Activated CD4-positive, alpha-beta T cell treated with anti-CD3 and anti-CD28 coated beads, Interleukin-2, amount 10 ng/mL, durations not matched to agents 7 days and 5 days (primary cell): ENCODE measurements at regions not wholly inside any gene's neighbourhood (a gene's known extent, or its start where the extent isn't known, plus 50 kb on each side); places are given as distances from the start of the nearest gene placed in this dataset.

Experiments used
- CTCF ChIA-PET: fragments of 350-600 bp; sonication (Branson Sonifier 250); formaldehyde crosslinking; loops from one replicate; lab custom pipeline; 2021; ENCODE audit warnings: antibody characterized with exemption; lab: Charles Lee
- POLR2A ChIA-PET: fragments of 350-600 bp; sonication (Branson Sonifier 250); formaldehyde crosslinking; loops from one replicate; lab custom pipeline; 2021; ENCODE audit warnings: antibody characterized with exemption; lab: Charles Lee
- DNase-seq: peaks from one replicate; pipeline ENCODE4 v3.0.0-alpha.2; 2020
- H3K27ac Mint-ChIP-seq: one replicate; pipeline ENCODE4 v1.8.0; 2021; ENCODE audit warnings: mild to moderate bottlenecking, moderate library complexity, mixed read lengths
- H3K27me3 Mint-ChIP-seq: one replicate; pipeline ENCODE4 v1.8.0; 2021; ENCODE audit warnings: mixed read lengths
- H3K36me3 Mint-ChIP-seq: one replicate; pipeline ENCODE4 v1.8.0; 2021; ENCODE audit warnings: low read depth, mixed read lengths
- H3K4me1 Mint-ChIP-seq: one replicate; pipeline ENCODE4 v1.8.0; 2021; ENCODE audit warnings: mixed read lengths
- H3K4me3 Mint-ChIP-seq: one replicate; pipeline ENCODE4 v1.8.0; 2021; ENCODE audit warnings: mild to moderate bottlenecking, moderate library complexity, mixed read lengths
- H3K9me3 Mint-ChIP-seq: one replicate; pipeline ENCODE4 v1.8.0; 2021; ENCODE audit warnings: mixed read lengths

DNA sequence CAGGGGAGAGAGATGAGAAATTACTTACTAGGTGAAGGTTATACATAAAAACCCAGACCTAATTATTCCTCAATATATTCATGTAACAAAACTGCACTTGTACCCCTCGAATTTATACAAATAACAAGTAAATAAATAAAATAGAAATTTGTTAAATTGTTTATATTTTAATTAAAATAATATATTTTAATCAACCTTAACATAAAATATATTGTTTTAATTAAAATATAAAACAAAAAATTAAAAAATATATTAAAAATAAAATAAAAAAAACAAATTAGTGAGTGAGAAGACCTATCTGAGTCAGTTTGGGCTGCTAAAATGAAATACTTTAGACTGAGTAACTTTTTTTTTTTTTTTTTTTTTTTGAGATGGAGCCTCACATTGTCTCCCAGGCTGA lies 87.4 kb upstream of the PCDH7 start:
- ChIA-PET CTCF (no interaction called here), POLR2A (no interaction called here)
- no peaks in the 10 kb centered on the region for H3K27me3 Mint-ChIP-seq
- H3K36me3 Mint-ChIP-seq = no peaks in the 10 kb centered on the region
- no peak overlapping the region for H3K4me3 Mint-ChIP-seq
- DNase-seq = no peak
- H3K27ac Mint-ChIP-seq = no peak overlapping the region
- no peaks in the 10 kb centered on the region for H3K4me1 Mint-ChIP-seq
- peaks cover 3% of the 10 kb centered on the region for H3K9me3 Mint-ChIP-seq

DNA sequence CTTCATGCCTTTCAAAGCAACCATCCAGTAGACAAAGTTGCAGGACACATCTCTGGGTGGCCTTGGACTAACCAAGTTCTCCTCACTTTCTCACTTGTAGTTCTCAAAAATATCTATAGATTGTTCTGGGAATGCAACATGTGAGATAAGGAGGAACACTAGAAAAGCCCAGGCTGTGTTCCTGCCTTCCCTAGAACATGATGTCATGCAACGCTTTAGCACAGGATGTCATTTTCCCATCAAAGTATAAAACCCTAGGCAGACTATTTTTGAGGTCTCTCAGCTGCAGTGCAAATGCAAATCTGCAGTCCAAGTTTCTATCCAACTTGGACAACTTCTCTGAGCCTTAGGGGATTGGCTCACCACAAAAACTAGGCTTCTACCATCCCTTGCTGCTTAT lies 78.8 kb upstream of the PCDH7 start:
- H3K27me3 Mint-ChIP-seq = no peaks in the 10 kb centered on the region
- no peak for DNase-seq
- H3K27ac Mint-ChIP-seq = no peak overlapping the region
- no peaks in the 10 kb centered on the region for H3K4me1 Mint-ChIP-seq
- H3K9me3 Mint-ChIP-seq = no peaks in the 10 kb centered on the region
- no peak overlapping the region for H3K4me3 Mint-ChIP-seq
- H3K36me3 Mint-ChIP-seq = no peaks in the 10 kb centered on the region
- ChIA-PET POLR2A (no interaction called here), CTCF (no interaction called here)

DNA sequence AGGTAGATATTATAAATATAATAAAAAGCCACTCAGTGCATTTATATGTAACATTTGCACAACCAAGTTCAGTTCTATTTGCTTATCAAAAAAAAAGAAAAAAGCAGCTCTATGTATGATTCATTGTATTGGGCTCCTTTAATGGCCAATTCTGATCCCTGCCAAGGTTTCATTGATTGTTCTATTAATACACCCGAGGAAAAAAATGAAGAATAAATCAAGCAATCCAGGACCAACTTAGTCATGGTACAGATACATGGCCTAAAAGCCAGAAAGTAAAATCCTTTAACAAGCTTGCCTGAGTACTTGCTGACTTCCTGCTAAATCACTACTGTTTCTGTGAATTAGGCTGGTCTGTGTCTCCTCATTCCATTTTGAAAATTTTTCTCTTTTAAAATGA lies 77.6 kb upstream of the PCDH7 start:
- no peak for DNase-seq
- Mint-ChIP-seq H3K27me3 (no peaks in the 10 kb centered on the region), H3K27ac (no peak overlapping the region), H3K9me3 (no peaks in the 10 kb centered on the region), H3K4me1 (no peaks in the 10 kb centered on the region), H3K36me3 (no peaks in the 10 kb centered on the region), H3K4me3 (no peak overlapping the region)
- ChIA-PET CTCF (no interaction called here), POLR2A (no interaction called here)

DNA sequence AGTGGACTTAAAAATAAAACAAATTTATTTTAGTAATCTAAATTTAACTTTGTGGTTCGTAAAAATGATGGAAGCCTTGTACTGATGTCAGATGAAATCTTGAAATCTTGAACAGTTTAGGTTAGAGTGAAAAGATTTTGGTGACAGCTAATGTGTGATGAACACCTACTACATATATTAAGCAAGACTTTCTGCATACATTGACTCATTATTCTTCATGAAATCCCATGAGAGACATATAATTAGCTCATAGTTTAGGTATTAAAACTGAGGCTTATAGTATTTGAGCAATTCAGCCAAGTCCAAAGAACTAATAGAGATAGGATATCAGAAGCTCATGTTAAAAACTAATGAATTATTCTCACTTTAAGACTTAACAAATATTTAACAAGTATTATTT lies 66.9 kb upstream of the PCDH7 start:
- CTCF ChIA-PET = no interaction called here
- no peaks in the 10 kb centered on the region for H3K36me3 Mint-ChIP-seq
- no peaks in the 10 kb centered on the region for H3K27me3 Mint-ChIP-seq
- no peak overlapping the region for H3K4me3 Mint-ChIP-seq
- H3K9me3 Mint-ChIP-seq = no peaks in the 10 kb centered on the region
- H3K27ac Mint-ChIP-seq = no peak overlapping the region
- no peak for DNase-seq
- no peaks in the 10 kb centered on the region for H3K4me1 Mint-ChIP-seq
- POLR2A ChIA-PET = no interaction called here

DNA sequence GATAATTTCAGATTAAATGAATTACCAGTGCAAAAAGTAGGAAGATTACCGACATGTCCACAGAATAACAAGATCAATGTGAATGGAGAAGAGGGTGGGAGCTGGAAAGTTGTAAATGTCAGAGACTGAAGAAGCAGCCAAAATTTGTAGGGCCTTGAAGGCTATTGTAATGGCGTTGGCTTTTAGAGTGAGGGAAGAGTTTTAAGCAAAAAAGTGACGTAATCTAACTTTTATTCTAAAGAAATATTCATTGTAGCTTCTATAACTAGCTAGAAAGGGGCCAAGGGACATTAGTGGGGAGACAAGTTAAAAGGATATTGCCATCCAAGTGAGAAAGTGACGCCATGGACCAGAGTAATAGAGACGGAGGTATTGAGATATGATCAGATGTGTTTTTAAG lies 63.3 kb upstream of the PCDH7 start:
- Mint-ChIP-seq H3K27me3 (no peaks in the 10 kb centered on the region), H3K9me3 (no peaks in the 10 kb centered on the region), H3K4me1 (no peaks in the 10 kb centered on the region), H3K27ac (no peak overlapping the region), H3K4me3 (no peak overlapping the region), H3K36me3 (no peaks in the 10 kb centered on the region)
- DNase-seq = no peak
- CTCF ChIA-PET = no interaction called here
- POLR2A ChIA-PET = no interaction called here

DNA sequence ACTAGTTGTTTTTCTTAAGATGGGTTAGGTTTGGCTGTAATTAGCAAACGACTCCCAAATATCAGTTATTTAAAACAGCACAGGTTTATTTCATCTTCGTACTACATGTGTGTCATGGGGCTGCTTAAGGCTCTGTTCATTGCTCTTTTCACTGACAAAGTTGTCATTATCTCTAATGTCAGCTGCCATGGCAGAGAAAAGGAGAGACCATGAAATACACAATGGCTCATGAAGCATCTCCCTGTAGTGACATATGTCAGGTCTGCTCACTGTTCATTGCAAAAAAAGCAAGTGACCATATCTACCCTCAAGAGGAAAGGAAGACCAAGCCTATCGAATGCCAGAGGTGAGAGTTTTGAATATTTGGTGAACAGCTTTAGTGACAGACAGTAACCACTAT lies 52.2 kb upstream of the PCDH7 start:
- POLR2A ChIA-PET = no interaction called here
- CTCF ChIA-PET = no interaction called here
- Mint-ChIP-seq H3K9me3 (no peaks in the 10 kb centered on the region), H3K27ac (no peak overlapping the region), H3K4me3 (no peak overlapping the region), H3K36me3 (no peaks in the 10 kb centered on the region), H3K27me3 (no peaks in the 10 kb centered on the region), H3K4me1 (no peaks in the 10 kb centered on the region)
- DNase-seq = no peak

DNA sequence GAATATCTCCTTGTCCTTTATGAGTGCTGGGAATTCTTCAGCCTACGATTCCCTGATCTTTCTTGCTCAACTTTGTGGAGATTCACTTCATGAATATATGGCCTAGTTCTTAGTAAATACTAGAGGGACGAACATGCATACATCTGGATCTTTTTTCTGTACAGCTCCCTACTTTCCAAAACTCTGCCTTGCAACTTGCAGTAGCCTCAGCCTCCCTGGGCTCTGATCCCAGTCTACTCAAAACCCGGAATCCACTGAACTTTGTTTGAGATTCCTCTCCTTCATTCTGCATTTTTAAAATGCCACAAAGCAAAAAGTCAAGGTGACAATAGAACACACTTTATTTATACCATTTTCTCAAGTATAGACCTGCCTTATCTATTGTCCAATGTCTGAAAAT lies 50.0 kb upstream of the PCDH7 start:
- H3K4me3 Mint-ChIP-seq = no peak overlapping the region
- DNase-seq = no peak
- H3K9me3 Mint-ChIP-seq = no peaks in the 10 kb centered on the region
- no peak overlapping the region for H3K27ac Mint-ChIP-seq
- ChIA-PET CTCF (no interaction called here), POLR2A (no interaction called here)
- no peaks in the 10 kb centered on the region for H3K36me3 Mint-ChIP-seq
- H3K27me3 Mint-ChIP-seq = no peaks in the 10 kb centered on the region
- H3K4me1 Mint-ChIP-seq = no peaks in the 10 kb centered on the region
